HEK293 (cell line): ENCODE measurements at regions not wholly inside any gene's neighbourhood (a gene's known extent, or its start where the extent isn't known, plus 50 kb on each side); places are given as distances from the start of the nearest gene placed in this dataset.

ENCODE experiments used
- CTCF ChIA-PET: fragments of 350-600 bp; formaldehyde crosslinking; extraction: SDS; loops from one replicate; lab custom pipeline; 2021; ENCODE audit warnings: antibody characterized with exemption; lab: Yijun Ruan, JAX
- POLR2A ChIA-PET: fragments of 300-600 bp; formaldehyde crosslinking; extraction: SDS; loops from one replicate; lab custom pipeline; 2020; ENCODE audit warnings: antibody characterized with exemption, inconsistent platforms; lab: Yijun Ruan, JAX
- H3K27ac ChIP-seq: fragments of 200-500 bp; sonication (Bioruptor generic); 2 replicates; pipeline ENCODE4 v1.5.1; 2014; ENCODE audit warnings: low read depth, low read length, control low read depth, inconsistent platforms; ENCODE audit errors: extremely low read depth
- H3K36me3 ChIP-seq, 2 experiments: fragments of 200-500 bp in 1 of 2; sonication (Bioruptor generic) in 1 of 2; 1 replicate in 1 of 2; 2 replicates in 1 of 2; pipeline ENCODE4 v1.5.1; 2014 to 2017; ENCODE audit warnings: inconsistent platforms in 2 of 2, low read length in 2 of 2; ENCODE audit not compliant: control insufficient read depth in 2 of 2, insufficient read depth in 1 of 2
- H3K4me1 ChIP-seq: fragments of 200-500 bp; sonication (Bioruptor generic); 2 replicates; pipeline ENCODE4 v1.5.1; 2014; ENCODE audit warnings: mild to moderate bottlenecking, low read length, inconsistent platforms; ENCODE audit not compliant: control insufficient read depth, insufficient read depth
- H3K4me3 ChIP-seq: 2 replicates; pipeline ENCODE4 v1.5.1; 2011; ENCODE audit warnings: low read depth, mild to moderate bottlenecking, control low read depth, low read length, moderate library complexity
- H3K9me3 ChIP-seq: fragments of 200-500 bp; sonication (Bioruptor generic); 2 replicates; pipeline ENCODE4 v1.5.1; 2014; ENCODE audit warnings: low read depth, low read length, inconsistent platforms; ENCODE audit not compliant: control insufficient read depth, insufficient read depth
- BCL11A ChIP-seq: fragments of 450-650 bp; formaldehyde crosslinking; IDR thresholded peaks from 2 replicates; pipeline ENCODE4 v1.5.1; 2016; ENCODE audit warnings: low read depth, missing biosample characterization, missing genetic modification characterization
- HOXC10 ChIP-seq: sonication (generic); formaldehyde crosslinking; IDR thresholded peaks from 2 replicates; pipeline ENCODE4 v1.8.1; 2023; ENCODE audit warnings: mild to moderate bottlenecking, missing genetic modification reagents
- INSM2 ChIP-seq: fragments of 450-650 bp; formaldehyde crosslinking; IDR thresholded peaks from 2 replicates; pipeline ENCODE4 v1.5.1; 2016; ENCODE audit warnings: missing biosample characterization, missing genetic modification characterization
- KLF8 ChIP-seq: fragments of 450-650 bp; formaldehyde crosslinking; IDR thresholded peaks from 2 replicates; pipeline ENCODE4 v1.5.1; 2016; ENCODE audit warnings: missing biosample characterization, missing genetic modification characterization
- OSR2 ChIP-seq: fragments of 450-650 bp; formaldehyde crosslinking; IDR thresholded peaks from 2 replicates; pipeline ENCODE4 v1.5.1; 2016; ENCODE audit warnings: missing biosample characterization, missing genetic modification characterization
- ZBTB20 ChIP-seq: fragments of 450-650 bp; formaldehyde crosslinking; IDR thresholded peaks from 2 replicates; pipeline ENCODE4 v1.5.1; 2016; ENCODE audit warnings: missing biosample characterization, missing genetic modification characterization
- ZFHX2 ChIP-seq: fragments of 450-650 bp; formaldehyde crosslinking; conservative IDR thresholded peaks from 2 replicates; pipeline ENCODE4 v1.5.1; 2016; ENCODE audit warnings: missing biosample characterization, missing genetic modification characterization
- ZNF132 ChIP-seq: fragments of 450-650 bp; formaldehyde crosslinking; IDR thresholded peaks from 2 replicates; pipeline ENCODE4 v1.5.1; 2017; ENCODE audit warnings: missing biosample characterization, missing genetic modification characterization, borderline replicate concordance
- ZNF146 ChIP-seq: fragments of 450-650 bp; formaldehyde crosslinking; IDR thresholded peaks from 2 replicates; pipeline ENCODE4 v1.5.1; 2016; ENCODE audit warnings: missing biosample characterization, missing genetic modification characterization
- ZNF174 ChIP-seq: fragments of 450-650 bp; formaldehyde crosslinking; IDR thresholded peaks from 2 replicates; pipeline ENCODE4 v1.5.0; 2017; ENCODE audit warnings: missing biosample characterization, mild to moderate bottlenecking, missing genetic modification characterization
- ZNF24 ChIP-seq: fragments of 450-650 bp; formaldehyde crosslinking; IDR thresholded peaks from 2 replicates; pipeline ENCODE4 v1.5.1; 2016; ENCODE audit warnings: missing biosample characterization, missing genetic modification characterization
- ZNF366 ChIP-seq: fragments of 450-650 bp; formaldehyde crosslinking; conservative IDR thresholded peaks from 2 replicates; pipeline ENCODE4 v1.5.1; 2016; ENCODE audit warnings: missing biosample characterization, missing genetic modification characterization
- ZNF404 ChIP-seq: fragments of 450-650 bp; formaldehyde crosslinking; IDR thresholded peaks from 2 replicates; pipeline ENCODE4 v1.5.1; 2017; ENCODE audit warnings: missing biosample characterization, missing genetic modification characterization
- ZNF416 ChIP-seq: fragments of 450-650 bp; formaldehyde crosslinking; IDR thresholded peaks from 2 replicates; pipeline ENCODE4 v1.5.1; 2016; ENCODE audit warnings: missing biosample characterization, missing genetic modification characterization
- ZNF521 ChIP-seq: fragments of 450-650 bp; formaldehyde crosslinking; IDR thresholded peaks from 2 replicates; pipeline ENCODE4 v1.5.1; 2017; ENCODE audit warnings: missing biosample characterization, mild to moderate bottlenecking, missing genetic modification characterization
- ZNF571 ChIP-seq: fragments of 450-650 bp; formaldehyde crosslinking; IDR thresholded peaks from 2 replicates; pipeline ENCODE4 v1.5.0; 2017; ENCODE audit warnings: missing biosample characterization, missing genetic modification characterization
- ZNF701 ChIP-seq: fragments of 450-650 bp; formaldehyde crosslinking; IDR thresholded peaks from 2 replicates; pipeline ENCODE4 v1.5.1; 2016; ENCODE audit warnings: missing biosample characterization, missing genetic modification characterization
- ZNF76 ChIP-seq: fragments of 450-650 bp; formaldehyde crosslinking; IDR thresholded peaks from 2 replicates; pipeline ENCODE4; 2016; ENCODE audit warnings: low read depth, missing biosample characterization, missing genetic modification characterization, borderline replicate concordance
- ZNF768 ChIP-seq: fragments of 450-650 bp; formaldehyde crosslinking; IDR thresholded peaks from 2 replicates; pipeline ENCODE4 v1.5.1; 2018; ENCODE audit warnings: missing biosample characterization, mild to moderate bottlenecking, missing genetic modification characterization
- ZNF776 ChIP-seq: fragments of 450-650 bp; formaldehyde crosslinking; IDR thresholded peaks from 2 replicates; pipeline ENCODE4 v1.5.0; 2017; ENCODE audit warnings: missing biosample characterization, missing genetic modification characterization, borderline replicate concordance
- ZNF843 ChIP-seq: fragments of 450-650 bp; formaldehyde crosslinking; IDR thresholded peaks from 2 replicates; pipeline ENCODE4 v1.5.1; 2016; ENCODE audit warnings: missing biosample characterization, missing genetic modification characterization
- ZSCAN18 ChIP-seq: fragments of 450-650 bp; formaldehyde crosslinking; IDR thresholded peaks from 2 replicates; pipeline ENCODE4 v1.5.1; 2016; ENCODE audit warnings: missing biosample characterization, missing genetic modification characterization

- Histone ChIP-seq H3K4me3 (no peak overlapping the region), H3K36me3 (no peaks in the 10 kb centered on the region), H3K9me3 (no peaks in the 10 kb centered on the region), H3K27ac (no peak overlapping the region), H3K4me1 (no peaks in the 10 kb centered on the region)
- ChIA-PET POLR2A (no interaction called here), CTCF (no interaction called here)
- TF ChIP-seq ZNF521 (tag by site-specific recombination) = no peak
- TF ChIP-seq ZNF776 (tag by site-specific recombination) = no peak
- TF ChIP-seq OSR2 (tag by site-specific recombination) = no peak
- no peak for TF ChIP-seq ZSCAN18 (tag by site-specific recombination)
- TF ChIP-seq ZNF174 = no peak
- no peak for TF ChIP-seq ZNF701 (tag by site-specific recombination)
- no peak for TF ChIP-seq ZNF843 (tag by site-specific recombination)
- TF ChIP-seq ZNF571 (tag by site-specific recombination) = no peak
These were observed 61.3 kb downstream of the CLDN34 start for GRCh38 chrX:10028283-10029104.

GRCh38 chrX:10030570-10030969 is 63.4 kb downstream of the CLDN34 start:
- Histone ChIP-seq H3K4me1 (no peaks in the 10 kb centered on the region), H3K4me3 (no peak overlapping the region), H3K9me3 (no peaks in the 10 kb centered on the region), H3K27ac (no peak overlapping the region), H3K36me3 (no peaks in the 10 kb centered on the region)
- ChIA-PET CTCF (no interaction called here), POLR2A (no interaction called here)
- no peak for TF ChIP-seq ZNF146 (tag by site-specific recombination)
- no peak for TF ChIP-seq ZFHX2 (tag by site-specific recombination)
- TF ChIP-seq ZNF404 = no peak
- TF ChIP-seq ZNF768 (tag by site-specific recombination) = no peak
- TF ChIP-seq ZNF76 = no peak
- no peak for TF ChIP-seq ZBTB20
- TF ChIP-seq ZNF132 (tag by site-specific recombination) = no peak
- no peak for TF ChIP-seq INSM2 (tag by site-specific recombination)
- no peak for TF ChIP-seq ZNF366 (tag by site-specific recombination)
- no peak for TF ChIP-seq HOXC10 (CRISPR knock-in tag)
- TF ChIP-seq KLF8 (tag by site-specific recombination) = no peak
- TF ChIP-seq BCL11A (tag by site-specific recombination) = no peak
- no peak for TF ChIP-seq ZNF24 (tag by site-specific recombination)
- no peak for TF ChIP-seq ZNF416 (tag by site-specific recombination)
